ENCODE measurements at regions not wholly inside any gene's neighbourhood (a gene's known extent, or its start where the extent isn't known, plus 50 kb on each side); places are given as distances from the start of the nearest gene placed in this dataset.

GRCh38 chr16:85162478-85163277, 50.4 kb upstream of the CIBAR2 start:
- DNase-seq = no peak

- no peak for DNase-seq
These were observed 51.2 kb upstream of the CIBAR2 start for GRCh38 chr16:85163278-85164112.

- DNase-seq = no peak
These were observed 52.2 kb upstream of the CIBAR2 start for GRCh38 chr16:85164431-85164830.

- no peak for DNase-seq
These were observed 52.7 kb upstream of the CIBAR2 start for GRCh38 chr16:85164838-85165516.

- no peak for DNase-seq
These were observed 53.5 kb upstream of the CIBAR2 start for GRCh38 chr16:85165781-85166180.

- no peak for DNase-seq
These were observed 54.0 kb upstream of the CIBAR2 start for GRCh38 chr16:85166281-85166680.

- DNase-seq = no peak
These were observed 54.7 kb upstream of the CIBAR2 start for GRCh38 chr16:85166699-85167588.

GRCh38 chr16:85167589-85168537, 55.6 kb upstream of the CIBAR2 start:
- no peak for DNase-seq

- no peak for DNase-seq
These were observed 56.5 kb upstream of the CIBAR2 start for GRCh38 chr16:85168732-85169256.

GRCh38 chr16:85169333-85170065, 57.2 kb upstream of the CIBAR2 start:
- no peak for DNase-seq

- DNase-seq = no peak
These were observed 57.8 kb upstream of the CIBAR2 start for GRCh38 chr16:85170066-85170491.

GRCh38 chr16:85170590-85171003, 58.3 kb upstream of the CIBAR2 start:
- no peak for DNase-seq

- no peak for DNase-seq
These were observed 58.9 kb upstream of the CIBAR2 start for GRCh38 chr16:85171004-85171758.

GRCh38 chr16:85171759-85172454, 59.6 kb upstream of the CIBAR2 start:
- DNase-seq = no peak

GRCh38 chr16:85172455-85173145, 60.3 kb upstream of the CIBAR2 start:
- no peak for DNase-seq

- DNase-seq = no peak
These were observed 61.1 kb upstream of the CIBAR2 start for GRCh38 chr16:85173146-85173980.

Data from activated effector memory CD4-positive, alpha-beta T cell treated with Interleukin-2 at 50 U/mL for 16 hours (primary cell).